Liver (tissue), 7 donors: ENCODE measurements at regions not wholly inside any gene's neighbourhood (a gene's known extent, or its start where the extent isn't known, plus 50 kb on each side); places are given as distances from the start of the nearest gene placed in this dataset.

Source experiments
- DNase-seq: peaks from one replicate; pipeline ENCODE4 v3.0.0-alpha.2; 2017; ENCODE audit warnings: low spot score
- H3K27ac ChIP-seq, 2 donors: one replicate each; pipeline ENCODE4 v1.7.0; 2013; ENCODE audit warnings: inconsistent platforms in 2 of 2, low read length in 2 of 2, control low read depth in 1 of 2, low read depth in 1 of 2, mild to moderate bottlenecking in 1 of 2
- H3K27me3 ChIP-seq, 4 donors: one replicate each; pipeline versions ENCODE4 v1.6.1 to v1.7.0; 2013; ENCODE audit warnings: low read length in 3 of 4, inconsistent platforms in 1 of 4, mild to moderate bottlenecking in 1 of 4, moderate library complexity in 1 of 4; ENCODE audit not compliant: control insufficient read depth in 4 of 4, insufficient read depth in 4 of 4
- H3K36me3 ChIP-seq, 4 donors: one replicate each; pipeline versions ENCODE4 v1.6.1 to v1.7.0; 2013; ENCODE audit warnings: low read length in 3 of 4, mild to moderate bottlenecking in 3 of 4, low read depth in 1 of 4, moderate library complexity in 1 of 4; ENCODE audit not compliant: control insufficient read depth in 4 of 4, insufficient read depth in 3 of 4
- H3K4me1 ChIP-seq, 4 donors: one replicate each; pipeline versions ENCODE4 v1.6.1 to v1.7.0; 2013; ENCODE audit warnings: low read length in 3 of 4, mild to moderate bottlenecking in 3 of 4, moderate library complexity in 1 of 4; ENCODE audit not compliant: control insufficient read depth in 4 of 4, insufficient read depth in 4 of 4
- H3K4me3 ChIP-seq, 3 donors: one replicate each; pipeline versions ENCODE4 v1.6.1 to v1.7.0; 2013; ENCODE audit warnings: low read length in 3 of 3, control low read depth in 1 of 3, low read depth in 1 of 3, mild to moderate bottlenecking in 1 of 3
- H3K9ac ChIP-seq, 2 donors: one replicate each; pipeline ENCODE4 v1.7.0; 2013; ENCODE audit warnings: low read length in 2 of 2, mild to moderate bottlenecking in 2 of 2, moderate library complexity in 2 of 2, control low read depth in 1 of 2, low read depth in 1 of 2
- H3K9me3 ChIP-seq, 4 donors: one replicate each; pipeline versions ENCODE4 v1.6.1 to v1.7.0; 2013; ENCODE audit warnings: low read length in 3 of 4; ENCODE audit not compliant: control insufficient read depth in 4 of 4
- EGR1 ChIP-seq, 2 donors: IDR thresholded peaks; 2 replicates each; pipeline ENCODE4 v1.6.1; 2016 to 2018; ENCODE audit warnings: antibody characterized with exemption in 2 of 2, low read depth in 2 of 2
- FOXA1 ChIP-seq: IDR thresholded peaks from 2 replicates; pipeline ENCODE4 v1.6.1; 2016; ENCODE audit warnings: antibody characterized with exemption
- FOXA2 ChIP-seq: IDR thresholded peaks from 2 replicates; pipeline ENCODE4 v1.6.1; 2016; ENCODE audit warnings: antibody characterized with exemption
- HNF4G ChIP-seq: IDR thresholded peaks from 2 replicates; pipeline ENCODE4 v1.6.1; 2016; ENCODE audit warnings: antibody characterized with exemption
- NR2F2 ChIP-seq: IDR thresholded peaks from 2 replicates; pipeline ENCODE4 v1.6.1; 2016; ENCODE audit warnings: antibody characterized with exemption
- SP1 ChIP-seq: IDR thresholded peaks from 2 replicates; pipeline ENCODE4 v1.6.1; 2018; ENCODE audit warnings: antibody characterized with exemption, mild to moderate bottlenecking
- TAF1 ChIP-seq: conservative IDR thresholded peaks from 2 replicates; pipeline ENCODE4 v1.6.1; 2016; ENCODE audit warnings: antibody characterized with exemption, mild to moderate bottlenecking
- YY1 ChIP-seq: IDR thresholded peaks from 2 replicates; pipeline ENCODE4 v1.6.1; 2016; ENCODE audit warnings: antibody characterized with exemption, mild to moderate bottlenecking
- WGBS: extraction: QIAGEN DNeasy Blood & Tissue Kit; methylation state at CpG from one replicate; pipeline ENCODE4 v1.1.7; 2013; 5-methylcytosine and 5-hydroxymethylcytosine counted together
- TF ChIP-seq, protein P1 (sequence below): IDR thresholded peaks from 2 replicates; pipeline ENCODE4 v1.6.1; 2016; ENCODE audit warnings: antibody characterized with exemption, mild to moderate bottlenecking
- TF ChIP-seq, protein P2 (sequence below): IDR thresholded peaks from 2 replicates; pipeline ENCODE4 v1.6.1; 2016; ENCODE audit warnings: antibody characterized with exemption
- TF ChIP-seq, protein P3 (sequence below): IDR thresholded peaks from 2 replicates; pipeline ENCODE4 v1.6.1; 2016; ENCODE audit warnings: antibody characterized with exemption
- TF ChIP-seq, protein P4 (sequence below): IDR thresholded peaks from 2 replicates; pipeline ENCODE4 v1.6.1; 2016; ENCODE audit warnings: antibody characterized with exemption
- donor health status: healthy.
- donor health status: healthy.
- donor health status: healthy.
- donor health status: healthy.

DNA sequence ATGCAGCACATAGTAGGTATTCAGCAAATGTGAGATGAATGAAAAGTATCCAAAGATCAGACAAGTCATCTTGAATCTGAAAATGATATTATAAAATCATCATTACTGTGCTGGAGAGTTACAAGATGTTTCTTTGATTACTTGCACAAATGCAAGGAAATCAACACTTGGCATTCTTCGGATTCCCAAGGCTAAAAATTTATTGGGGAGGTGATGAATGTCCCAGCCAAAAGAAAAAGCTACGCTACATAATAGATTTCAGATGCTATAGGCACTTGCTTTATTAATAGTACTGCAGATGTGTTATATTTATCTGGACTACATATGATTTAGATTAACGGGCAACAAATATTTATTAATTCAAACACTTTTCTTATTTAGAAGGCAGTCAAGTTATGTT is 286.7 kb upstream of the TENM3 start (continued):
- TF ChIP-seq, protein P1, sequence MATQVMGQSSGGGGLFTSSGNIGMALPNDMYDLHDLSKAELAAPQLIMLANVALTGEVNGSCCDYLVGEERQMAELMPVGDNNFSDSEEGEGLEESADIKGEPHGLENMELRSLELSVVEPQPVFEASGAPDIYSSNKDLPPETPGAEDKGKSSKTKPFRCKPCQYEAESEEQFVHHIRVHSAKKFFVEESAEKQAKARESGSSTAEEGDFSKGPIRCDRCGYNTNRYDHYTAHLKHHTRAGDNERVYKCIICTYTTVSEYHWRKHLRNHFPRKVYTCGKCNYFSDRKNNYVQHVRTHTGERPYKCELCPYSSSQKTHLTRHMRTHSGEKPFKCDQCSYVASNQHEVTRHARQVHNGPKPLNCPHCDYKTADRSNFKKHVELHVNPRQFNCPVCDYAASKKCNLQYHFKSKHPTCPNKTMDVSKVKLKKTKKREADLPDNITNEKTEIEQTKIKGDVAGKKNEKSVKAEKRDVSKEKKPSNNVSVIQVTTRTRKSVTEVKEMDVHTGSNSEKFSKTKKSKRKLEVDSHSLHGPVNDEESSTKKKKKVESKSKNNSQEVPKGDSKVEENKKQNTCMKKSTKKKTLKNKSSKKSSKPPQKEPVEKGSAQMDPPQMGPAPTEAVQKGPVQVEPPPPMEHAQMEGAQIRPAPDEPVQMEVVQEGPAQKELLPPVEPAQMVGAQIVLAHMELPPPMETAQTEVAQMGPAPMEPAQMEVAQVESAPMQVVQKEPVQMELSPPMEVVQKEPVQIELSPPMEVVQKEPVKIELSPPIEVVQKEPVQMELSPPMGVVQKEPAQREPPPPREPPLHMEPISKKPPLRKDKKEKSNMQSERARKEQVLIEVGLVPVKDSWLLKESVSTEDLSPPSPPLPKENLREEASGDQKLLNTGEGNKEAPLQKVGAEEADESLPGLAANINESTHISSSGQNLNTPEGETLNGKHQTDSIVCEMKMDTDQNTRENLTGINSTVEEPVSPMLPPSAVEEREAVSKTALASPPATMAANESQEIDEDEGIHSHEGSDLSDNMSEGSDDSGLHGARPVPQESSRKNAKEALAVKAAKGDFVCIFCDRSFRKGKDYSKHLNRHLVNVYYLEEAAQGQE, result no peak
- TF ChIP-seq, protein P2, sequence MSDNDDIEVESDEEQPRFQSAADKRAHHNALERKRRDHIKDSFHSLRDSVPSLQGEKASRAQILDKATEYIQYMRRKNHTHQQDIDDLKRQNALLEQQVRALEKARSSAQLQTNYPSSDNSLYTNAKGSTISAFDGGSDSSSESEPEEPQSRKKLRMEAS, result no peak
- TF ChIP-seq SP1, result no peak
- no peak for TF ChIP-seq NR2F2
- TF ChIP-seq YY1, result no peak

DNA sequence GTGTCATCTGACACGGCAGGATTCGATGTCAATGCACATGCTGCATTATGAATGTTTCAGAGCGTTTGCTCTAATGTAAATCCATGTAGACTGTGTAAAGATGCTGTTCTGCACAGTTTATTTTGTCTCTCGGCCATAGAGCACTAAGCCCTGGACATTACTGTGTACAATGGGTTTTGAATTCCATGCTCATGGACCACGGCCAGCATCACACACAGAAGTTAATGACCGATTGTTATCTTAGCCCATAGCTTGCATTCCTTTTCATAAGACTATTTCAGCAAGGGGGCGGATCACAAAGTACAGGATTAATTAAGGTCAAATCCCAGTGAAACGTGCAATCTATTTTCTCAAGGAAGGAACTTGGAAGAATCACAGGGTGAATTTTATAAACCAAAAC is 286.1 kb upstream of the TENM3 start:
- H3K27ac ChIP-seq, result no peak overlapping the region
- H3K27me3 ChIP-seq, result no peaks in the 10 kb centered on the region
- no peaks in the 10 kb centered on the region for H3K36me3 ChIP-seq
- no peak for DNase-seq
- WGBS, result 66% methylated on average over 8 of the region's 8 CpGs
- no peak overlapping the region for H3K9ac ChIP-seq
- TF ChIP-seq, protein P1, result no peak
- TF ChIP-seq HNF4G (no peak), EGR1 (IDR thresholded peaks at IDR 0.05; ENCODE audit: low read depth in 2 of 2) (no peak), FOXA2 (no peak), TAF1 (no peak), FOXA1 (no peak)
- TF ChIP-seq, protein P3, sequence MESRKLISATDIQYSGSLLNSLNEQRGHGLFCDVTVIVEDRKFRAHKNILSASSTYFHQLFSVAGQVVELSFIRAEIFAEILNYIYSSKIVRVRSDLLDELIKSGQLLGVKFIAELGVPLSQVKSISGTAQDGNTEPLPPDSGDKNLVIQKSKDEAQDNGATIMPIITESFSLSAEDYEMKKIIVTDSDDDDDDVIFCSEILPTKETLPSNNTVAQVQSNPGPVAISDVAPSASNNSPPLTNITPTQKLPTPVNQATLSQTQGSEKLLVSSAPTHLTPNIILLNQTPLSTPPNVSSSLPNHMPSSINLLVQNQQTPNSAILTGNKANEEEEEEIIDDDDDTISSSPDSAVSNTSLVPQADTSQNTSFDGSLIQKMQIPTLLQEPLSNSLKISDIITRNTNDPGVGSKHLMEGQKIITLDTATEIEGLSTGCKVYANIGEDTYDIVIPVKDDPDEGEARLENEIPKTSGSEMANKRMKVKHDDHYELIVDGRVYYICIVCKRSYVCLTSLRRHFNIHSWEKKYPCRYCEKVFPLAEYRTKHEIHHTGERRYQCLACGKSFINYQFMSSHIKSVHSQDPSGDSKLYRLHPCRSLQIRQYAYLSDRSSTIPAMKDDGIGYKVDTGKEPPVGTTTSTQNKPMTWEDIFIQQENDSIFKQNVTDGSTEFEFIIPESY, result no peak
- TF ChIP-seq, protein P4, sequence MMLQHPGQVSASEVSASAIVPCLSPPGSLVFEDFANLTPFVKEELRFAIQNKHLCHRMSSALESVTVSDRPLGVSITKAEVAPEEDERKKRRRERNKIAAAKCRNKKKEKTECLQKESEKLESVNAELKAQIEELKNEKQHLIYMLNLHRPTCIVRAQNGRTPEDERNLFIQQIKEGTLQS, result no peak
- no peaks in the 10 kb centered on the region for H3K9me3 ChIP-seq
- no peak overlapping the region for H3K4me3 ChIP-seq
- H3K4me1 ChIP-seq, result no peaks in the 10 kb centered on the region

DNA sequence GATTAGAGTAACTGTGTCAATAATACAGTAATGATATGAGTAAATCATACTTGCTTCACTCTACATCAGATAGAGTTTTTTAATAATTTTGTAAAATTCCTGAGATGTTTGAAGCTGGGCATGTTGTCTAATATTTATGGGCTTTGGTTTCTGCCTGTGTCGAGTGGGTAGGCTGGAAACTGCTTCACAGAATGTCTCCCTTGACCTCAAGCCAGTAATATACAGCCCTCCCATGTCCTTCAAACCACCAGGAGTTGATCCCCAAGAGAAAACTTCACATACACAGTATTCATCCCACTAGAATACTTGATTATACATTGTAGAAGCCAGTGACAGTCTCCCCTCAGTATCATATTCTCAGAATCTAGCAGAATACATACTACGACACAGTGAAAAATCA is 284.8 kb upstream of the TENM3 start:
- Histone ChIP-seq H3K36me3 (no peaks in the 10 kb centered on the region), H3K4me1 (no peaks in the 10 kb centered on the region), H3K27ac (no peak overlapping the region), H3K9ac (no peak overlapping the region), H3K4me3 (no peak overlapping the region), H3K27me3 (no peaks in the 10 kb centered on the region), H3K9me3 (no peaks in the 10 kb centered on the region)
- TF ChIP-seq, protein P4, result no peak
- TF ChIP-seq, protein P3, result no peak
- 67% methylated on average over 2 of the region's 2 CpGs for WGBS
- DNase-seq, result no peak
